ENCODE measurements at regions not wholly inside any gene's neighbourhood (a gene's known extent, or its start where the extent isn't known, plus 50 kb on each side); places are given as distances from the start of the nearest gene placed in this dataset.
"Not testable (repeated sequence)": the region's sequence is repeated elsewhere in the genome, so short reads cannot be mapped to it uniquely, and the experiment has no call there.

DNA sequence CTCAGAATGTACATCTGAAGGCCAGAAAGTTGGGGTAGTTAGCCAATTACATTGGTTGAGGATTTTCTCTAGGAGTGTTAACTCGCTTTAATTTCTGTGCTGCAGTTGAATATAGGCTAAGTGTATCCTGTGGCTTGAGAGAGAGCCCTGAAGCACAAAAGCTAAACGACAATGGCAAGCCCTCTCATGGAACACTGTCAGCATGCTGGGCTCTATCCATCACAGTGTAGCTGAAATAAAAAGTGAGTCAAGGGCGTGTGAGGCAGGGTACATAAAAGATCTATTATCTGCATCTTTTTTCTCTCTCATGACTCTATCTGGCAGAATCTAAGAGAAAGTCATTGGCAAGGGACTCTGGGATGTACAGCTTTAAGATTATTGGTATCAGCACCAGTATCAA, 254.2 kb upstream of the GRIA1 start:
- intact Hi-C loops (cut with DNase I), result no loop called here
- no peak for DNase-seq
- no peak for ATAC-seq (ENCODE audit: poor library complexity)

DNA sequence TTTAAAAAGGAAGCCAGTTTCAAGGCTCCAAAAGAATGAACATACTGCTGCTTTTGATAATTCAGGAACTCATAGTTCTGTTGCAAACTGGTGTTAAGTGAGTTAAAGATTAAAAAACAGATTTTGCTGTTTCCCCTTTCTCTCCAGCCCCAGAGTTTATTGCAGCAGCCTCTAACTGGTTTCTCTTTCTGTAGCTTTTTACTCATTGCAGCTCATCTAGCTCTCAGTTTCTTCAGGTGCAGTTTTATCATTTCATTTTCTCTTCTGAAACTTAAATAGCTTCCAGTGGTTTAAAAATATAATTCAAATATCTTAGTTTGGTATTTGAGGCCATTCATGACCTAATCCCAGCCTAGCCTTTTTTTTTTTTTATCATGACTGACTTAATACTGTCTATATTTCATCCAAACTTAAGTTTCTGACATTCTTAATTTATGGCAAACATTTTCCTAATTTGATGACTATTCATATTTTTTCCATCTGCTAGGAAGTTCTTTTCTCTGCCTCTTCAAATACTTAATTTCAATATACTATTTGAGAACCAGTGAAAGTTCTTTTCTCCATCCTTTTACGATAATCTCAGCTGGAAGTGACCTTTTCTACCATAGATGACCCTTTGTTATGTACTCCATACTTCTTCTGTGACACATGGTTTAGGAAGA, 252.7 kb upstream of the GRIA1 start:
- no peak for DNase-seq
- intact Hi-C loops (cut with DNase I), result no loop called here
- no peak for ATAC-seq (ENCODE audit: poor library complexity)

DNA sequence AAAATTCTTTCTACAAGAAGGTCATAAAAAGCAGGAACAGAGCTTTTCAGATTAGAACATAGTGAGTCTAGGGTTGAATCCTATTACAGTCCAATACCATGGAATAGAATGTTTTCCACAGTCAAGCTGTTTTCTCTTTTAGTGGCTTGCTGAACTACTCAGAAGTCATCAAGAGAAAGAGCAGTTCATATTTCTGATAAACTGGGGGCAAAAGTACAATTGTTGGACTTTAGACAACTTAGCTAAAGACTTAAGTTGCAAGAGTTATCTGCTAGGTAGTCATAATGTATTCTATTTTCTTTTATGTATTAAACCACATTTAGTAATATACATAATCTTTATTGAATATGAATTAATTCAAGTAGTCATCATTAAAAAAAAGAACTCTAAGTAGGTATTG, 233.1 kb upstream of the GRIA1 start:
- intact Hi-C loops (cut with DNase I), result no loop called here
- ATAC-seq (ENCODE audit: poor library complexity) (no peak), DNase-seq (no peak)

DNA sequence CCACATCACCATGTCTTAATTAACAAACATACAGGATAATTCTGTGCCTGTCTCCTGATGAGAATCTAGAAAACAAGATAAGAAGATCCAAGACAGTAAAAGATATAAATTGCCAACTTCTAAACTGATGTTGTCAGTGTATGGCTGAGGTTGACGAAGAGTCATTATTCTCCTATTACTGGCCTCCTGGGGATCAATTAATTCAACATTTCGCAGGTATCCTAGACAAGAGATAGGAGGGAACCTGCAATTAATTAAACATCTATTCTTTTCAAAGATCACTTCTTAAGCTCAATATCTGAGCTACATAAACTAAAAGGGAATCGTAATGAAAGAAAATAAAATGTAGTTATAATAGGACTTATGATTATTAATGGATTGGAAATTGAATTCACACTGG, 232.0 kb upstream of the GRIA1 start:
- ATAC-seq (ENCODE audit: poor library complexity) (no peak), DNase-seq (no peak)
- intact Hi-C loops (cut with DNase I), result no loop called here

DNA sequence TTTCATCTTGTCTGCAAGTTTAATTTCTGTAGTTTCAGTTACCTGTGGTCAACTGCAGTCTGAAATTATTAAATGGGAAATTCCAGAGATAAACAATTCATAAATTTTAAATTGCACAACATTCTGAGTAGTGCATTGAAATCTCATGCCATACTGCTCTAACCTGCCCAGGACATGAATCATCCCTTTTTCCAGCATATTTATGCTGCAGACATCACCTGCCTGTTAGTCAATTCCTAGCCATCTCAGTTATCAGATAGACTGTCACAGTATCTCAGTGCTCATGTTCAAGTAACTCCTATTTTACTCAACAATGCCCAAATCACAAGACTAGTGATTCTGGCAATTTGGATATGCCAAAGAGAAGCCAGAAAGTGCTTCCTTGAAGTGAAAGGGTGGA, 223.0 kb upstream of the GRIA1 start:
- DNase-seq (no peak), ATAC-seq (ENCODE audit: poor library complexity) (no peak)
- intact Hi-C loops (cut with DNase I), result no loop called here

DNA sequence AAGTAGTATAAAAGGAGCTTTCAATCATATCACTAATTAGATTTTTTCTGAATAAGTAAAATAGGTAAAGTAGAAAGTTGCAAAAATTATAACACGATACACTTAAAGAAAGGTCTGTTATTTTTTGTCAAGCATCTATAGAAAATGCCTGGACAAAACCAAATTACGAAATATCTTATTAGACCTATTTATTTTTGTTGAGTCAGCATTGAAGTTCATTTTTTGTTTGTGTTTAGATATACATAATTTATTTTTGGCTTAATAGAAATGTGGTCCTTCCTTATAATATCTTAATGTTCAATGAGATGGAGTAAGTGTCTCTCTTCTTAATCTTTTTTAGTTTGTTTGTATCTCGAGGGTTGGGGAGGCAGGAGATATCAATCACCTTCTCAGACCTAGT, 214.8 kb upstream of the GRIA1 start:
- DNase-seq (no peak), ATAC-seq (ENCODE audit: poor library complexity) (no peak)
- intact Hi-C loops (cut with DNase I), result no loop called here

DNA sequence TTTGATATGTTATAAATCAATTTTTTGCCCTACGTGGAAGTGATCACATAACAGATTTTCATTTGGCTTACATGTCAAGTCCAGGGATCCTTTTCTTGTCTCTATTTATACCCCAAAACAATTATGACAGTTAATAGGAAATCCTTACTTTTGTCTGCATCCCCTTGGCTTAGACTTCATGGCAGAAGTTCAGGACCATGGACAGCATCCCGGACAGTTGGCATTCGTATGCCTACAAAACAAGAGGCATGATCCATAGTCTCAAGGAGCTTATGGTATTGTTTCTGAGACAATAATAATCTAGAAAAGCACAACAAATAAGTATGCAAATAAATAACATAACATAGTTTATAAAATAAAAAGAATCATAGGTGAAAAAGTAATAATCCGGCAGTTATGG, 214.3 kb upstream of the GRIA1 start:
- DNase-seq (no peak), ATAC-seq (ENCODE audit: poor library complexity) (no peak)
- intact Hi-C loops (cut with DNase I), result no loop called here

DNA sequence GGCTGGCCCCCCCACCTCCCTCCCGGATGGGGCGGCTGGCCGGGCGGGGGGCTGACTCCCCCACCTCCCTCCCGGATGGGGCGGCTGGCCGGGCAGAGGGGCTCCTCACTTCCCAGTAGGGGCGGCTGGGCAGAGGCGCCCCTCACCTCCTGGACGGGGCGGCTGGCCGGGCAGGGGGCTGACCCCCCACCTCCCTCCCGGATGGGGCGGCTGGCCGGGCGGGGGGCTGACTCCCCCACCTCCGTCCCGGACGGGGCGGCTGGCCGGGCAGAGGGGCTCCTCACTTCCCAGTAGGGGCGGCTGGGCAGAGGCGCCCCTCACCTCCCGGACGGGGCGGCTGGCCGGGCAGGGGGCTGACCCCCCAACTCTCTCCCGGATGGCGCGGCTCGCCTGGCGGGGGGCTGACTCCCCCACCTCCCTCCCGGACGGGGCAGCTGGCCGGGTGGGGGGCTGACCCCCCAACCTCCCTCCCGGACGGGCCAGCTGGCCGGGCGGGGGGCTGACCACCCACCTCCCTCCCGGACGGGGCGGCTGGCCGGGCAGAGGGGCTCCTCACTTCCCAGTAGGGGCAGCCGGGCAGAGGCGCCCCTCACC, 194.1 kb upstream of the GRIA1 start:
- DNase-seq; ATAC-seq (ENCODE audit: poor library complexity); intact Hi-C loops (cut with DNase I): not testable (repeated sequence)

DNA sequence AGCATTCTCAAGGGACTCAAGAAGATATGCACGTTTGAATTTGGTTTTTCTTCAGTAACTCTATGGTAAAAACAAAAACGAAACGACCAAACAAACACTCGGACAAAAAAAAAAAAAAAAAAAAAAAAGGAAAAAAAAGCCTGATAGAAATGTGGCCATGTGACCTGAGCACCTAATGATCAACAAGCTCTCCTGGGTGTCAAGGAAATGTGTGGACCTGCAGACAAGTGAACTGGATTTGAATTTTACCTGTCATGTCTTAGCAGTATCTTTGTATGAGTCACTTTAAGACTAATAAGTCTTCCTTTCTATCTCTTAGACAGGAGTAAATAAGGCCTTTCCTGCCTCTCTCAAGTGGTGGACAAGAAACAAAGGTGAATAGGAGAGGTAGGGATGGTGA, 190.6 kb upstream of the GRIA1 start:
- DNase-seq (no peak), ATAC-seq (ENCODE audit: poor library complexity) (no peak)
- intact Hi-C loops (cut with DNase I), result no loop called here

DNA sequence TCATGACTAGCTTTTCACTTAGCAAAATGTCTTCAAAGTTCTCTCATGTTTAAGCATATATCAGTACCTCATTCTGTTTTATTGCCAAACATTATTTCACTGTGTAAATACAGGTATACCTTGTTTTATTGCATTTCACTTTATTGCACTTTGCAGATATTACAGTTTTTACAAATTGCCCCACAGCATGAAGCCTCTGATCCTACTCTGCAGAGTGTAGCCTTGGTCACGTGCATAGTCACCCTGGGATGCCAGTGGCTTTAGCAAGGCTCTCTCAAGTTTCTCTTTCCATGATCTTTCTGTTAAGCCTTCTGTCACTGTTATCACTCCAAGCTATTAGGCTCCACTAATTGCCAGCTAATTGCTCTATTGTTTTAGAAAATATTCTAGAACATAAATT, 182.2 kb upstream of the GRIA1 start:
- DNase-seq (no peak), ATAC-seq (ENCODE audit: poor library complexity) (no peak)
- intact Hi-C loops (cut with DNase I), result no loop called here

DNA sequence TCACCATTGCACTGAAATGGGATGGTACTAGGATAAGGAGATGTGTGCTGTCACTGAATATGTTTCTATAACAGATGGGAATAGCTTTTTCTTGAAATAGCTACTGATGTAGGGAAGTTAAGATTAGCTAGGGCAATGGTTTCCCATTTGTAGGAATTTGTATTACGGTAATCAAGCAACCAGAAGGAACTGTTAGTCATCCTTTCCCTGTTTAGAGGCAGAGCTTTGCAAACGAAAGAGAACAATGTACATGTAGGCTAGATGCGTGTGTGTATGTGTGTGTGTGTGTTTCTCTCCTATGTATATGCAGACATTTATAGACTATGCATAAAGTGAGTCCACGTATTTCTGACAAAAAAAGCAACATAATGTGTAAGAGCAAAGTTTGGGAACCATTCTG, 171.9 kb upstream of the GRIA1 start:
- DNase-seq, result no peak
- ATAC-seq (ENCODE audit: poor library complexity), result no peak
- intact Hi-C loops (cut with DNase I), result no loop called here

DNA sequence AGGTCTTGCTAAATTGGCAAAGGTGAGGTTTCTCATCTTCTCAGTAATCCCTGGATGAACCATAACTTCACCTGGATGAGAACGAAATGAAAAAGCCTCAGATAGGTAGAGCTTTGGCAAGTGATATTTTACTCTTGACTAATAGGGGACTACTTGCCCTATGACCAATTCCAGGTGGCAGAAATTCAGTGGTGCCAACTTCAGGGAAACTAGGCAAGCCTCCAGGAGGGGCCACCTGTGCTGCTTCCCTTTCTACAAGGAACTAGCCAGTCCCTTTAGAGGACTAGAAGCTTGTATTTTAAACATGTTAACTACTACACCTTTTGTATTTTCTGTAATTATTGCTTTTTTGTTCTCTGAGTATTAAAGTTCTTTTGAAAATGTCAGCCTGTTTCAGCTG, 169.0 kb upstream of the GRIA1 start:
- ATAC-seq (ENCODE audit: poor library complexity) (no peak), DNase-seq (no peak)
- intact Hi-C loops (cut with DNase I), result no loop called here

DNA sequence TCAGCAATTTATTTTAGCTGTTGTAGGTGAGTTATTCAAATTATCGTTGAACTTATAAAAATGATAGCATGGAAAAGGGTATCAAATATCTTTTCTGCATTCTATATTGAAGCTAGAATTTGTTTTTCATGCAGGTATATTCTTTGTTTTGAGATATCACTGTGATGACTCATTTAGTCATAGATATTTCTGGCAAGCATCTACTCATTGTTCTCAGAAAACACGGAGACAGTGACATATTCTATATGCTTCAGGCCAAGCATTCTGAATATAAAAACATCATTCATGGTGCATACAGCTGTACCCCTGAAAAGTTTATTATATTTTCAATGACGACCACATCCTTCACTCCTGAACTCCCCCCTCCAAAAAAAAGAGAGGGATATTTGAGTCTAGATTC, 150.3 kb upstream of the GRIA1 start:
- DNase-seq (no peak), ATAC-seq (ENCODE audit: poor library complexity) (no peak)
- intact Hi-C loops (cut with DNase I), result no loop called here

DNA sequence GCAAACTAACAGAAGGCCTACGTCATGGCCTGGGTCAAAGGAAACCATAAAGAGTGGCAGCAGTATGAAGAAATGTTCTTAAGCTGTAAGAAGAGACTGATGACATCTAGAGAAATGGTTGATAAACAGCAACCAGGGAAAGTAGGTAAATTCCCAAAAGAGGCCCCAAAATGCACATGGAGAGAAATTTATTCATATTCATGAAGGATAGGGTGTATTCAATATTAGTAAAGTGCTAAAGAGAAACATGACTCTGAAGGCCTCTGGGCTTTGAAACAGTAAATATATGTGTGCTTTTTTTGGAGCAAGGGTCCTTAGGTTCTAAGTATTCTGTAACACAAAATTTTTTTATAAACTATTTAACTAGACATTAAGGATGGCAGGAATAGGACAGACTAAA, 149.7 kb upstream of the GRIA1 start:
- no peak for ATAC-seq (ENCODE audit: poor library complexity)
- DNase-seq, result no peak
- intact Hi-C loops (cut with DNase I), result no loop called here

DNA sequence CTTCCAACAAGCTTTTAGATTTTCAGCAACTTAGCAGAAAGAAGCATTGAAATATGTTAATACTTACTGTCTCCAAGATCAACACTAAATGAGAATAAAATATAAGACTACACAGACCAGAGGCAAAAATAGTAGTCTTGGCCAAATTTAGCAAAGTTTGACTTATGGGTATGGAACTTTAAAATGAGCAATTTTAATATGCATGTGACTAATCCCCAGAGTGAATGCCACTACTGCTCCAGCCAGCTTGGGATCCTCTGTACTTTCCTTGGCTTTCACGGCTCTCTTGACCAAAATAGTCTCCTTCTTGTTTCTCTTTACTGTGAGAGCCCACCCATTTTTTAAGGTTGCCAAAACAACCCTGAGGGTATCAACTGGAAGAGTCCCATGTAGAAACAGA, 148.0 kb upstream of the GRIA1 start:
- ATAC-seq (ENCODE audit: poor library complexity), result no peak
- intact Hi-C loops (cut with DNase I), result no loop called here
- DNase-seq, result no peak

DNA sequence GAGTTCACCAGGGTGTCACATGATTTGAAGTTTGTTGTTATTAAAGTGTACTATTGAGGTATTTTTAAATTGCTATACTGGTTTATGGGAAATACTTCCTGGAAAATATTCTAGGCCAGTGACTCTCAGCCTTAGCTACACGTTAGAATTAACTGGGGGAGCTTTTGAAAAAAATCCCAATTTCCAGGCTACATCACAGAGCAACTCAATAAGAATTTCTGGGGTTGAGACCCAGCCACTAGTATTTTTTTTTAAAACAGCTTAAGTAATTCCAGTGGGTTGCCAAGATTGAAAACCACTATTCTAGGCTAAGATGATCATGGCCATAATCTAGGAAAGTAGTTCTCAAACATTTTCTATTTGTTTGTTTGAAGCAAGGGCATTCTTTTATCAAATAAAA, 142.9 kb upstream of the GRIA1 start:
- intact Hi-C loops (cut with DNase I), result no loop called here
- ATAC-seq (ENCODE audit: poor library complexity), result no peak
- DNase-seq, result no peak

DNA sequence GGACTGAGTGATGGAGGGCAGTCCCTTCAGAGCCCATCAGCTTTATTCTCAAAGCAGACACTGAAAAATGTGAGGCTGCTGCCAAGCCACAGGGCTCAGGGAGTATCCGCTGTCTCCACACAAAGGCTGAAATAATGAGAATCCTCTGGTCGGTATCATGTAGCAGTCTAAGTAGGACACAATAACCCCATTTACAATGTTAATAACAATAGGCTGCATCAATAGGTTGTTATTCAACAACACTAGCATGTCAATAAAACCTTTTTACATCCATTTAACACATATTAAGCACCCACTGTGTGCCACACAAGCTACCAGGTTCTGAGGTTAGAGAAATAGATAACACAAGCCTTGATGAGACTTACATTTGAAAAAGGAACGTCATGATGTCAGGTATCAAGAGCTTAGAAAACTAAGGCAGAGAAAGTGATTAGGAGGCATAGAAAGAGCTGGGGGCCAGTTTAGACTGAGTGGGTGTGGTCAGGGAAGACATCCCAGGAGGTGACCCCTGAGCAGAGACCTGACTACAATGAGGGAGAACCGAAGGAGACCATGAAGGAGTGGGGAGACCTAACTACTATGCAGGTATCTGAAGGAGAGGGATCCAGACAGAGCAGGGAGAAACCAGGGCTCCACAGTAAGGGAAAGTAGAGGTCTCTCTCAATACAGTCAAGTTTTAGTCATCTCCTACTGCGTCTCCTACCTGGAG, 140.1 kb upstream of the GRIA1 start:
- DNase-seq, result no peak
- no peak for ATAC-seq (ENCODE audit: poor library complexity)
- intact Hi-C loops (cut with DNase I), result no loop called here

DNA sequence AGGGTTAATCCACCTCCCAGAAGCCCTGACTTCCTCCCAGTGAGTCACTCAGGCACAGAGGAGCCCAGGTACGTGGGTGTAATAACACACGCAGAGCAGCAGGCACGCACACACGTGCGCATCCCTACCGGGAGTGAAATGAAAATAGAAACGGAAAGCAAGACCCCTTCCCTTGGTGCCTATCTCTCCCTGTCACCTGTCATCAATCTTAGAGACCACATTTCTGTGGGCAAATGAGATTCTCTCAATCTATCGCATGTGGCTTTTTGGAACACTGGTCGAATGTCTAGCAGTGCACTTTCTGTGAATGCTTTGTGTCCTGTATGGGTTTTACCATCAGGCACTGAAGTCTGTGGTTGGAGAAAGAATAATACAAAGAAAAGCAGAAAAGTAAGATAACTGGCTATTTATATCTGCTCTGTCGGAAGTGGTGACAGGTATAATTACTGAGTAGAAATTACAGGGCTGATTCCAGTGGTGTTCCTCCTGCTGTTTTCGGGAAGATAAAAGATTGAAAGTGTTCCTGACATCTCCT, 137.7 kb upstream of the GRIA1 start:
- DNase-seq, result no peak
- ATAC-seq (ENCODE audit: poor library complexity), result no peak
- intact Hi-C loops (cut with DNase I), result no loop called here

DNA sequence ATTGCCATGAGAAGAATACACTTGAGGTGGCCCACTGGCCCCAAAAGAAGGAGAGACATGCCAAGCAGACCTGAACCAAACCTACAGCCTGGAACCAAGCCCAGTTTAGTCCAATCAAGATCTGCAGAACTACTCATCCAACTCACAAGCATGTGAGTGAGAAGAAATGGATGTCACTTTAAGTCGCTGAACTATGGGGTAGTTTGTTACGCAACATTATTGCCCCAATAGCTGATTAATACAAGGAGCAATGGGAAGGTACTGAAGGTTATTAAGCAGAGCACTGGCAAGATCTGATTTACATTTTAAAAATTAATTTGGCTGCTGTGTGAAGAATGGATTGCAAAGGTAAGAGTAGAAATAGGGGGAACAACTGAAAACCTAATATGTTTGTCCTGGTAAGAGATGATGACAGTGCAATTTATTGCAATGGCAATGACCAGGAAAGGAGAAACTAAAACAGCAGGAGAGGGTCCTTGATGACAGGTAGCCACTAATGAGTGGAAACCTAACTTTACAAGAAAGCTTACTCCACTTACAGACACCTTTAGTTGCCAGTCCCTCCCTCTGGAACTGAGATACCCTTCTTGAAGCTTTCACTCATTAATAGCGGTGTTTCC, 132.9 kb upstream of the GRIA1 start:
- ATAC-seq (ENCODE audit: poor library complexity), result no peak
- no peak for DNase-seq
- intact Hi-C loops (cut with DNase I), result no loop called here
